HT-29 (cell line): ENCODE measurements at regions not wholly inside any gene's neighbourhood (a gene's known extent, or its start where the extent isn't known, plus 50 kb on each side); places are given as distances from the start of the nearest gene placed in this dataset.
"Not testable (repeated sequence)": the region's sequence is repeated elsewhere in the genome, so short reads cannot be mapped to it uniquely, and the experiment has no call there.

Experiments
- DNase-seq: peaks from one replicate; pipeline ENCODE4 v3.0.0-alpha.2; 2015; ENCODE audit warnings: low spot score

DNA sequence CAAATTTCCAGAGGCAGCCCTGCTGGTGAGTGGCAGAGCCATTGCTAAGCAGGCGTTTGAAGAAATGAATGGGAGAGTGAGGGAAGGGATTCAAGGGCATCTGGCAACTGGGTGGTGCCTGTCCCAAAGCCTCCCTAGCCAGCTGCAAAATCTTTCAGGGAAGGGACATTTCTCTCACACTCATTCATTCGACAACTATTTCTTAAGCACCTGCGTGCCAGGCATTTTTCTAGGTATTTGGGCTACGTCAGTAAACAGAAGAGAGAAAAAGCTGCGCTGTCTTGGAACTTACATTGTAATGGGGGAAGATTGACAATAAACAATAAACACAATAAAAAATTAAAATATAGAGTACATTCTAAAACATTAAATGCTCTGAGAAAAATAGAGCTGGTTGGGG is 301.9 kb upstream of the USP24 start:
- DNase-seq = no peak

GRCh38 chr1:55514571-55514970 is 299.4 kb upstream of the USP24 start:
- DNase-seq = not testable (repeated sequence)

GRCh38 chr1:55512466-55512865 is 297.3 kb upstream of the USP24 start:
- no peak for DNase-seq

GRCh38 chr1:55507578-55507931 is 292.4 kb upstream of the USP24 start:
- DNase-seq = no peak

- DNase-seq = no peak
These were observed 291.8 kb upstream of the USP24 start for GRCh38 chr1:55506740-55507577.

- no peak for DNase-seq
These were observed 290.2 kb upstream of the USP24 start for GRCh38 chr1:55505326-55505725.

DNA sequence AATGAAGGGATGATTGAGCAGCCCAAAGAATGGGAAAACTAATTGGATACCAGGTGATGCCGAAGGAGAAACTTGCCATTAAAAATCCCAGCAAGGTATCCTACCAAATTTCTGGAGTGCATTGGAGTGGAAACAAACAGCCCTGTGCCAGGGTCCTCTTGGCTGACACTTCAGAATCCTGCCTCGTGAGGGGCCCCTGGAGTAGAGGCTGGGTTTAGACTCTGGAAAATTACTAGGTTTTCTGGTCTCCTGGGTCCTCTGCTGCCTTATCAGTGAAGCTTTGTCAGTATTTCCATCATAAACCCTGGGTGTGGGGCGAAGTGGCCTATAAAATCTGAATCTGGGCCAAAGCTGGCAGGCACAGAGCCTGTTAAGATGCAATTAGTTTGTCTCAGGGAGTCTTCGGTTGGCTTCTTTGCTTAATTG is 289.2 kb upstream of the USP24 start:
- DNase-seq = no peak

DNA sequence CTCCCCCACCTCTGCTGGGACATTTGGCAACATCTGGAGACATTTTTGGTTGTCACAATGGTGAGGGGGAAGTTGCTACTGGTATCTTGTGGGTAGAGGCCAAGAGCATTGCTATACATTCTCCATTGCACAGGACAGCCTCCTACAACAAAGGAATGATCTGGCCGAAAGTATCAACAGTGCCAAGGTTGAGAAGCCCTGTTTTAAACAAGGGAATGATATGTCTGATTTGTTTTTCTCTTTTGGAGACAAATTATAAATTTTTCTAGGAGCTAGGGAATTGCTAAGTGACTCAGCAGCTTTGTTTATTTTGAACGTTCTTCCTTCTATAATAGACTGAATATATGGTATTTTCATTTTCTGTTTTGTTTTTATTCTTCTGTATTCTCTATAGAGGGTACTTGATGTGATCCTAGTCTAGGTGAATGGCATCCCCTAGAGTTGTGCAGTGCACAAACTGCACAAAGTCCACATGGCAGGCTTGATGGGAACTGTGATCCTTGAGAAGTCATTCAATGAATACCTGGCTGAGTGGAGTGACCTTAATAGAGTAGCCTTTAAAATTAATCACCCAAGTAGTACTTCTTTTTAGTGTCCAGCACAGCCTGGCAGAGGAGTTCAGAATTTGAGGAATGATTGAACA is 288.6 kb upstream of the USP24 start:
- DNase-seq = no peak

- DNase-seq = no peak
These were observed 285.4 kb upstream of the USP24 start for GRCh38 chr1:55500601-55501000.

GRCh38 chr1:55490547-55490946 is 275.4 kb upstream of the USP24 start:
- DNase-seq = no peak

- no peak for DNase-seq
These were observed 269.0 kb upstream of the USP24 start for GRCh38 chr1:55484173-55484572.

- DNase-seq = no peak
These were observed 268.4 kb upstream of the USP24 start for GRCh38 chr1:55483523-55483922.

DNA sequence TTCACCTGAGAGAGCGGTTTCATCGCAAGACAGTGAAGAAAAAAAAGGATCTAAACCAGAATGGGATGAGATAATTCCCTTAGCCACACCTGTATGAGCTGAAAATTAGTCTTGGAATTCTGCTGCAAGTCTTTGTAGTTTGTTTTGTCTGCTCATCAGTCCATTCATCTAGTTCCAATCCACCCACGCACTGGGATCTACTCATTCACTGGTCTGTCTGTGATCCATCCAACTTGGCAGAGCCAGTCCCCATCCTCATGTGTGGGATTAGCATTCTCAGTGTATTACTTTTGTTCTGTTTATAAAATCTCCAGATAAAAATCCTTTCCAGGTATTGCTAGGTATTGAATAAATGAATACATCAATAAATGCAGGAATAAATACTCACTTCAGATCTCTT is 266.5 kb upstream of the USP24 start:
- DNase-seq = no peak

DNA sequence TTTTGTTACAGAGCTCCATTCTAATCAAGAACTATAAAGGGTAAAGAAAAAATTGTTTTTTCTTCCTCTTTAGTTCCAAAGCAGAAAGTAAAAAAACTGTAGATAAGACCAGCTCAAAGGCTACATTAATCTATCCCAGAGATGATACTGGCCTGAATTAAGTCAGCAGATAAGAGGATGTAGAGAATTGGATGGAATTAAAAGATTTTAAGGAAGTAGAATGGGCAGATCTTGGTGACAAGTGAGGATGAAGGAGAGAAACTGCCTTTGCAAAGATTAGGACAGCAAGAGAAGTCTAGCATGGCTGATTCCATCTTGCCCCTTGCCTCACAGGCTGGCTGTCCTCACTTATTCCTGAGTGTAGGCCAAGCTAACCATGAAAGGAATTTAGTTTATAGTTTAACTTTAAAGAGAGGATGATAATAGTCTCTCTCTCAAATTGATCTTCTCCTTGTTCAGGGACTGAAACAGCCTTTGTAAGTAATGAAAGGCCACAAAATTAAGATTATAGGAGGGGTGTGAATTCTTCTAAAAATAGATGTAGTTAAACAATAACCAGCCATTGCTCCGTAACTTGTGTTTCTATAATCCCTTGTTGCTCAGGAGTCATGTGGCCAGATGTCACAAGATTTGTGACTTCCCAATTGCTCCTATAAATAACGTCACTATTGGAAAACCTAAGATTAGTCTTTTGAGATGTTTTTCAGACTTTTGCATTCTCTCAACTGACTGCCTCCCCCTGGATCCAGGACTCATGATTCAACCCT is 265.0 kb upstream of the USP24 start:
- DNase-seq = no peak

GRCh38 chr1:55478742-55479141 is 263.6 kb upstream of the USP24 start:
- DNase-seq = peak; percentile 37

- no peak for DNase-seq
These were observed 262.8 kb upstream of the USP24 start for GRCh38 chr1:55477953-55478352.

- peak; percentile 3 for DNase-seq
These were observed 261.4 kb upstream of the USP24 start for GRCh38 chr1:55476445-55477015.

GRCh38 chr1:55474168-55474786 is 259.1 kb upstream of the USP24 start:
- no peak for DNase-seq

- no peak for DNase-seq
These were observed 258.5 kb upstream of the USP24 start for GRCh38 chr1:55473661-55474060.

DNA sequence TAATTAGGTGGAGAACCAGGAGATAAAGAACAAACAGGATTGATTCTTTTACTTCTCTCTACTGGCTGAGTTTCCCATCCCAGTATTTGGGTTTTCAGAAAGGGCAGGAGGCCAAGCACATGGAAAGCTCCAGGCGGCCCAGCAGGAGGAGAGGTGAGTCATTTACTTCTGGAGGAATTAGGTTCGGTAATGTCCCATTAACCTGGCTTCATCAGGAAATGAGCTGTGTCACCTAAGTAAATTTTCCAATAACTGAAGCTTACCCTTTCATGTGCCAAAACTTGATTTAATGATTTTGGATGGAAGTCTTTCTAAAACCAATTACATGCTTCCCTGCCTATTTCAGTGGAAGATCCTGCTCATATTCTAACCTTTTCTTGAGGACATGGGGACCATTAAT is 257.6 kb upstream of the USP24 start:
- DNase-seq = peak; percentile 20

DNA sequence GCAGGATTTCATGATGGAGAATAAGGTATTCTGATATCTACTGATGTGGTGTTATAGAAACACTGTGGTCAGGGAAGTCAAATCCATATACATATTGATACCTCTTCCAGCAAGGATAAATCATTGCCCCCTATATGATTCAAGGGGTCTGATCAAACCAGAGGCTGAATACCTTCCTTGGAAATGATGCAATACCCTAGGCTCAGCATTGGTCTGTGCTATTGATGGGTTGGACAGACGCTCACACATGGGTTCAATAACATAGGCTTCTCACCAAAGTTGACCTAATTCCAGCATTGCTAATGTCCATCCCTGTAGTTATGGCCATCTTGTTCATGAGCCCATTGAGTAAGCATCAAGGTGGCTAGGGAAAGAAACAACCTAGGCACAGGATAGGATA is 257.0 kb upstream of the USP24 start:
- DNase-seq = no peak
